ENCODE measurements at regions not wholly inside any gene's neighbourhood (a gene's known extent, or its start where the extent isn't known, plus 50 kb on each side); places are given as distances from the start of the nearest gene placed in this dataset.

GRCh38 chr2:64221935-64222334, 77.7 kb upstream of the PELI1 start:
- no peak for DNase-seq

- DNase-seq = no peak
Observed at GRCh38 chr2:64222351-64222750, 78.1 kb upstream of the PELI1 start.

- DNase-seq = no peak
Observed at GRCh38 chr2:64223055-64223454, 78.8 kb upstream of the PELI1 start.

- no peak for DNase-seq
Observed at GRCh38 chr2:64225491-64225890, 81.3 kb upstream of the PELI1 start.

- no peak for DNase-seq
Observed at GRCh38 chr2:64226611-64227010, 82.4 kb upstream of the PELI1 start.

- DNase-seq = no peak
Observed at GRCh38 chr2:64227603-64228125, 83.4 kb upstream of the PELI1 start.

- peak; percentile 90 to 91 for DNase-seq
Observed at GRCh38 chr2:64228126-64228678, 84.0 kb upstream of the PELI1 start.

- DNase-seq = no peak
Observed at GRCh38 chr2:64228918-64229317, 84.7 kb upstream of the PELI1 start.

- no peak for DNase-seq
Observed at GRCh38 chr2:64230540-64230939, 86.3 kb upstream of the PELI1 start.

- no peak for DNase-seq
Observed at GRCh38 chr2:64232266-64232665, 88.0 kb upstream of the PELI1 start.

GRCh38 chr2:64233376-64233922, 89.2 kb upstream of the PELI1 start:
- DNase-seq = no peak

GRCh38 chr2:64234150-64234549, 89.9 kb upstream of the PELI1 start:
- no peak for DNase-seq

- DNase-seq = no peak
Observed at GRCh38 chr2:64234785-64235184, 90.6 kb upstream of the PELI1 start.

GRCh38 chr2:64237266-64237665, 93.0 kb upstream of the PELI1 start:
- DNase-seq = no peak

GRCh38 chr2:64238799-64239198, 94.6 kb upstream of the PELI1 start:
- DNase-seq = no peak

- DNase-seq = no peak
Observed at GRCh38 chr2:64243081-64244036, 99.1 kb upstream of the PELI1 start.

- DNase-seq = no peak
Observed at GRCh38 chr2:64244037-64244416, 99.8 kb upstream of the PELI1 start.

- no peak for DNase-seq
Observed at GRCh38 chr2:64245631-64246030, 101.4 kb upstream of the PELI1 start.

GRCh38 chr2:64246962-64247361, 102.7 kb upstream of the PELI1 start:
- DNase-seq = no peak

- DNase-seq = no peak
Observed at GRCh38 chr2:64249426-64249825, 105.2 kb upstream of the PELI1 start.

- DNase-seq = no peak
Observed at GRCh38 chr2:64250063-64250462, 105.8 kb upstream of the PELI1 start.

- DNase-seq = peak in 1 of 2 donors; percentile 7
Observed at GRCh38 chr2:64250751-64251423, 106.7 kb upstream of the PELI1 start.
